ENCODE measurements at regions not wholly inside any gene's neighbourhood (a gene's known extent, or its start where the extent isn't known, plus 50 kb on each side); places are given as distances from the start of the nearest gene placed in this dataset.
"Not testable (repeated sequence)": the region's sequence is repeated elsewhere in the genome, so short reads cannot be mapped to it uniquely, and the experiment has no call there.

DNA sequence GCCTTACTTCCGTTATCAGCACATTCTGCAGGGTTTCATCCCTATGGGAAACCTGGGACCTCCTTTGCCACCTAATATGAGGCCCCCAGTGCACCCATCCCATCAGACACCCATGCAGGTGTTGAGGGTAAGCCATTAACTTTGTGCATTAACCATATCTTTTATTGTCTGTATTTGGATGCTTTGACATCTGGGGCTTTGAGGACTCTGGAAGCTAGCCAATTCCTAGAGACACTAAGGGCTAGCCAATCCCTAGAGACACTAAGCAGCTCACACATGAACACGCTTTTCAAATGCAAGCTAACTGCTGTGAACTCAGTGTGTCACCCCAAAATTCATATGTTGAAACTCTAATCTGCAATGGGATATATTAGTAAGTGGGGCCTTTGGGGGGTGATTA lies 272.5 kb upstream of the COBL start:
- no peak for DNase-seq

DNA sequence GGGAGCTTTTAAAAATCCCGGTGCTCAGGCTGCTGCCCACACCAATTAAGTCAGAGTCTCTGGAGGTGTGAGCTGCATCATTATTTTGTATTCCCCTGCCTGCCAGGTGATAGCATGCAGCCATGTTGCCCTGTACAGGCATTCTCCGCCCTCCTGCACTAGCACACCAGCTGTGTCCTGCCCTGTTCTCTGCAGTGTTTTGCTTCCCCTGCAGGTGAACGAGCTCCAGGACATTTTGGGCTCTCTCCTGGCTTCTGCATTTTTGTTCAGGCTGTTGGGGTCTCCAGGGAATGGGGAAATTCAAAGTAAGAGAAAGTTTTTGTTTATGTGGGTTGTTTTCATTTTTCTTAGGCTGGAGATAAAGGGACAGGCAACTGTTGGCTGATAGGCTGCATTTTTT lies 271.0 kb upstream of the COBL start:
- DNase-seq: no peak

DNA sequence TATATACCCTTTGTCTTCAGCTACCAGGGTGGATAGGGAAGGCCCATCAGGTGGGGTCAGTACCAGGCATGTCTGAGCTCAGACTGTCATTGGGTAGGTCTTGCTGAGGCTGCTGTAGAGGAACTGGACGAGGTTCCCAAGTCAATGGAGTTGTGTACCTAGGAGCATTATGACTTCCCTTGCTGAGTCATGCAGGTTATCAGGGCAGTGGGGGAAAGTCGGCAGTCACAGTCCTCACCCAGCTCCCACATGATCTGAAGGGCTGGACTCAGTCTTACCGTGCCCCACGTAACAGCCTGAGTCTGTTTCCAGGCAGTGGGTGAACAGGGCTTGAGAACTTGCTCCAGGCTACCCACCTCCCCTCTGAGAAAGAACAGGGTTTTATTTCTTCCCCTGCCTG lies 260.8 kb upstream of the COBL start:
- DNase-seq: no peak

DNA sequence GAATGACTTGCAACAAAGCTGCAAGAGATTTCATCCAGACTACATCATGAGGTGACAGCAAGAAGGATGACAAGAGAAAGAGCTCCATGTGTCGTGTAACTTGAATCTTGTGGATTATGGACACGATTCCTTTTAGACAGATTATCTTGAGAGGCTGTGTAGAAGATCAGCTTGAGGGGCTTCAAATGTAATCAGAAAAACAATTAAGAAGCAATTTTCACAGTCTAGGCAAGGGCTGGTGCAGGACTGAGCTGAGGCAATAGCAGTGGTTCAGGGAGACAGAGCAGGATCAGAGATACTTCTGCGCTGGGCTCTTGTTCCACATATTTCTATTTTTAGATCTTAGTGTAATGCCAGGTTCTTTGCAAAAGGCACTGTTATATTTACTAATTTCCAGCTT lies 253.0 kb upstream of the COBL start:
- no peak for DNase-seq

DNA sequence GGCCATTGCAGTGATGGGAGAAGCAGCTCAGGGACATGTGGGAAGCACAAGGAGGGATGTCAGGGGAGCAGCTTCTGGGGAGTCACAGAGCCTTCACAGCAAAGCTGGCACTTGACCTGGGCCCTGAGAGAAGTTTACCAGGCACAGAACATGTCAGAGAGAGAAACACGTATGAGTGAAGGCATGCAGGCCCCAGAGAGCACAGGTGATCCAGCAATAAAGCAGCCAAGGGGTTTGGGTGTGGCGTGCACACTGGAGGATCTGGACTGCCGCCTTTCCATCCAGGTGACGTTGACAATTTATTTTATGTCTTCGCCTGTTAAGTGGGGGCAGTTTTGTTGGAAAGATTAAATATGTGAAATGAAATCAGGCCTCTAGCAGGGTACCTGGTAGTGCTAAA lies 252.6 kb upstream of the COBL start:
- DNase-seq: no peak

DNA sequence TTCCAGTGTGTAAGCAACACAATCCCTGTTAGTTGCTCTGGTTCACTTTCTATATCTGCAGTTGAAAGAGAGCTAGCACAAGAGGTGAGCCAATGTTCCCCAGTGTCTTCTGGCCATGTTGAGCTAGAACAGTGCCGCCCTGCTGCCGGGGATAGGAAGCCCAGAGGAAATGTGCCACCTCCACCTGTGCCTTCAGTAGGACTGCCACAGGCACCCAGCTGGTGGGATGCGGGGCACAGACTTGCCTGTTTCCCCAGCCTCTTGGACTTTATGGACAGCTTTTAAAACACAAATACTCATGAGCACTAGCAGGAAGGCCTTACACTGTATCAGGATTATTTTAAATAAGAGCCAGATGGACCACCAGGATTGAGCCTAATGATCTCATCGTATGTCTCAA lies 234.5 kb upstream of the COBL start:
- DNase-seq: no peak

DNA sequence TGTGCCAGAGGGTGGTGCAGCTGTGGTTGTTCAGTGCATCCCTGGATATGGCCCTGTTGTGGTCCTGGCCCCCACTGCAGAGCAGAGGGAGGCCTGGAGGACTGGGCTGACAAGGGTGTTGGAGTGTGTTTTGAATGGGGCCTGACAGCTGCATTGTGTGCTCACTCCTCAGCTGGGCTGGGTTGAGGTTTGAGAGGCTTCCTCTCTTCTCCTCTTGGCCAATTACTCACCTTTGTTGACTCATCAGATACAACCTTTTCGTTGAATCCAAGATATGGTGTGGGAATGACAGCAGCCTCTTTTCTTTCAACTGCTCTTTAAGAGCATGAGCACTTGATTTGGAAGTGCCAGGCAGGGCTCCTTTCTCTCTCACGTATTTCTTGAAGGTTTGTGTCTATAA lies 228.5 kb upstream of the COBL start:
- no peak for DNase-seq

GRCh38 chr7:51543801-51544553 lies 227.4 kb upstream of the COBL start:
- no peak for DNase-seq

DNA sequence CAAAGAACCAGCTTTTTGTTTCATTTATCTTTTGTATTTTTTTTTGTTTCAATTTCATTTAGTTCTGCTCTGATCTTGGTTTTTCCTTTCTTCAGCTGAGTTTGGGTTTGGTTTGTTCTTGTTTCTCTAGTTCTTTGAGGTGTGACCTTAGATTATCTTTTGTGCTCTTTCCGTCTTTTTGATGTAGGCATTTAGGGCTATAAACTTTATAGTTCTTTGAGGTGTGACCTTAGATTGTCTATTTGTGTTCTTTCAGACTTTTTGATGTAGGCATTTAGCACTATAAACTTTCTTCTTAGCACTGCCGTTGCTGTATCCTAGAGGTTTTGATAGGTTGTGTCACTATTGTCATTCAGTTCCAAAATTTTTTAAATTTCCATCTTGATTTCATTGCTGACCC lies 224.3 kb upstream of the COBL start:
- DNase-seq: not testable (repeated sequence)

GRCh38 chr7:51539840-51540239 lies 223.2 kb upstream of the COBL start:
- DNase-seq: no peak

- DNase-seq: no peak
These were observed 211.6 kb upstream of the COBL start for GRCh38 chr7:51528172-51528571.

- no peak for DNase-seq
These were observed 205.2 kb upstream of the COBL start for GRCh38 chr7:51521694-51522312.

DNA sequence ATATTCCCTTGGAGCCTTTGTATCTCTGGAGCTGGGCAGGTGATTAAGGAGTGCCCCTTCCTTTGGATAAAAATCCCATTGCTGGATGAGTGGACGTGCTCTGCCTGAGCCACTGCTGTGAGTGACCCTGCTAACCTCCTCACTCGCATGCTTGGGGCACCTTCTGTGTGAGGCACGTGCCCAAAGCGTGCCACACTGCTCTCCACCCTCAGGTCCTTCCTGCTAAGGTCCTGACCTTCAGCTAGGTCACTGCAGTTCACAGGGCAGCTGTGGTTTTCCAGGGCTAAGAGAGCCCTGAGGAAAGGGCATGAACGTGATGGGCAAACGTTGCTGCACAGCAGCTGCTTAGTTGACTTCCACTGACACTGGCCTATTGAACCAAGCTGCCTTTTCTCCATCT lies 204.4 kb upstream of the COBL start:
- DNase-seq: no peak

DNA sequence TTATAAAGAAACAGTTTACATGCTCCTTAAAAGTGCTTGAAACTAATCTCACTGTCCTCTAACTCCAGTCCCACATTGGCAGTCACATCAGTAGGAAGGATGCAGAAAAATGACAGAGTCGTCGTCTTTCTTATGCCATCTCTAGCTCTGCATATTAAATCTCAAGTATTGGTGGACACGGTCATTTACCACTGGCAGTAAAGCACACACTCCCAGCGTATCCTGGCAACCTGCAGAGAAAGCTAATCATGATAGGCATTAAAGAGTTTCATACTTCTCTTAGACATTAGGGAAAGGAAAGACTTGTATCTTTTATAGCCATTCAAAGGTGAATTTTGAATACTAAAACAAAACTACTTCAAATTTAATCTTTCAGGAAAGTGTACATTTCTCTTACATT lies 202.0 kb upstream of the COBL start:
- no peak for DNase-seq

- DNase-seq: no peak
These were observed 200.6 kb upstream of the COBL start for GRCh38 chr7:51517187-51517586.

DNA sequence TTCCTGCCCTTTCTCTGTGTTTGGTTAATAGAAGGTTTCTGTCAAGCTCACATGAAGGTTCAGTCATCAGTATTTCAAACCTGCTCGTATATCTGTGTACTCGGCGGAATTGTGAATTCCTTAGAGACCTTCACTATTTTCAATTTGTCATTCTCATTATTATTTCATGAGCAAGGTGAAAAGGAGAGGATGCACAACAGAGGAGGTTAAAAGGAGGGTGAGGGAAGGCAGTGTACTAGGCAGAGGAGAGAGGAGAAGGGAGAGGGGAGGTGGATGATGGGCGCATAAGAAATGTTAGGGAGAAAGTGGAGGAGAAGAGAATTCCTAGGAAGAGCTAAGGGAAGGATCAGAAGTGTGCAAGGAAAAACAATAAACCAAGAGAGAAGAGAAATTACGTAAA lies 185.0 kb upstream of the COBL start:
- DNase-seq: no peak

DNA sequence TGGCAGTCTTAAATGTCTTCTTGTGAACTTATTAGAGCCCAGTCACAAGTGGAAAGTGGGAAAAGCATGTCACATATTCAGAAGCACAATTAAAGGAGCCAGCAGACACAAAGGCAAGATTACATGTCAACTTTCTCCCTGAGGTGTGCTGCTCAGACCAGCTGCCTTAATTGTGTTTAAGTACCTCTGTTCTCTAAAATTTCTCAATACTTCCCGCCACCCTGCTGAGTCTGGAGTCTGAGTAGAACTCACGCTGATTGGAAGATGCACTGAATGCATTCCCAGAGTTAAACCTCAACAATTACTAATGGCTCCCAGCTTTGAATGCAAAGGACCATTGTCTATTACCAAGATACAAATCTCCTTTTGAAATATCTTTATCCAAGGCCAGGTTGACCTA lies 166.4 kb upstream of the COBL start:
- no peak for DNase-seq

- DNase-seq: no peak
These were observed 164.8 kb upstream of the COBL start for GRCh38 chr7:51481421-51481820.

- no peak for DNase-seq
These were observed 161.2 kb upstream of the COBL start for GRCh38 chr7:51477819-51478218.

DNA sequence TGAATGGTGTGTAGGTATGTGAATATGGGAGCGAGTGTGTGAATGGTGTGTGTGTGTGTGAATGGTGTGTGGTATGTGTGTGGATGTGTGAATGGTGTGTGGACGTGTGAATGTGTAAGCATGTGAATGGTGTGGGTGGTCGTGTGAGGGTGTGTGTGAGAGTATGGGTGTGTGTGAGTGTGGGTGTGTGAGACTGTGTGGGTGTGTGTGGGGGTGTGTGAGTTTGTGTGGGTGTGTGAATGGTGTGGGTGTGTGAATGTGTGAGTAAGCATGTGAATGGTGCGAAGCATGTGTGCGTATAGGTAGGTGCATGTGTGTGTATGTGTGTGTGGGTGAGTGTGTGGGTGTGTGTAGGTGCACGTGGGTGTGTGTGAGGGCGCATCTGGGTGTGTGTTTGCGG lies 160.7 kb upstream of the COBL start:
- DNase-seq: no peak

DNA sequence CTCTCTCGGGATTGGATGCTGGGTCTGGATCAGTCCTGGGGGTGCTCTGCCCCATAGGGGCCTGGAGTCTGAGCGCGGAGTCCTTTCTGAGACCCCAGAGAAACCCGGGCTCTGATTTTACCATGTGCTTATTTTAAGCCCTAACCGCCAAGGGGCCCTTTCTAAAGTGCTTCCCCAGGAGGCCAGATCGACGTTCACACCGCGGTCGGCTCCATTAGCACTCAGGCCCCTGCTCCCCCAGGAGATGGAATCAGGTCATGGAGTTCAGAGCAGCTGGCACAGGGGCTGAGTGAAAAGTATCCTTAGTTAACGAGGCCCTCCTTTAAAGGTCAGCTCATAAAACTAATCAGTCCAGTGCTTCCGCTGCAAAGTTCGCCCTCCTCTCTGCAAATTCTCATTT lies 159.4 kb upstream of the COBL start:
- no peak for DNase-seq

- no peak for DNase-seq
These were observed 156.3 kb upstream of the COBL start for GRCh38 chr7:51472873-51473272.

GRCh38 chr7:51471981-51472296 lies 155.3 kb upstream of the COBL start:
- no peak for DNase-seq

GRCh38 chr7:51471210-51471980 lies 154.8 kb upstream of the COBL start:
- DNase-seq: no peak

Data from AML-193 (cell line).